ENCODE measurements at regions not wholly inside any gene's neighbourhood (a gene's known extent, or its start where the extent isn't known, plus 50 kb on each side); places are given as distances from the start of the nearest gene placed in this dataset.

DNA sequence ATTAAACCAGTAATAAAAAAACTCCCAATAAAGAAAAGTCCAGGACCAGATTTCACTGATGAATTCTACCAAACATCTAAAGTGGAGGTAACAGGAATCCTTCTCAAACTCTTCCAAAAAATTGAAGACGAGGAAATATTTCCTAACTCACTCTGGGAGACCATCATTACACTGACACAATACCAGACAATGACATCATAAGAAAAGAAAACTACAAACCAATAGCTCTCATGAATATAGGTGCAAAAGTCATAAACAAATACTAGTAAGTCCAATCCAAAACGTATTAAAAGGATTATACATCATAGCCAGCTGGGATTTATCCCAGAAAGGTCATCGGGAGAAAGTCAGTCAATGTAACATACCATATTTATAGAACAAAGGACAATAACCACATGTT lies 94.0 kb upstream of the RAB18 start:
- TF ChIP-seq POLR2A (IDR thresholded peaks at IDR 0.05): no peak
- TF ChIP-seq, protein P1, sequence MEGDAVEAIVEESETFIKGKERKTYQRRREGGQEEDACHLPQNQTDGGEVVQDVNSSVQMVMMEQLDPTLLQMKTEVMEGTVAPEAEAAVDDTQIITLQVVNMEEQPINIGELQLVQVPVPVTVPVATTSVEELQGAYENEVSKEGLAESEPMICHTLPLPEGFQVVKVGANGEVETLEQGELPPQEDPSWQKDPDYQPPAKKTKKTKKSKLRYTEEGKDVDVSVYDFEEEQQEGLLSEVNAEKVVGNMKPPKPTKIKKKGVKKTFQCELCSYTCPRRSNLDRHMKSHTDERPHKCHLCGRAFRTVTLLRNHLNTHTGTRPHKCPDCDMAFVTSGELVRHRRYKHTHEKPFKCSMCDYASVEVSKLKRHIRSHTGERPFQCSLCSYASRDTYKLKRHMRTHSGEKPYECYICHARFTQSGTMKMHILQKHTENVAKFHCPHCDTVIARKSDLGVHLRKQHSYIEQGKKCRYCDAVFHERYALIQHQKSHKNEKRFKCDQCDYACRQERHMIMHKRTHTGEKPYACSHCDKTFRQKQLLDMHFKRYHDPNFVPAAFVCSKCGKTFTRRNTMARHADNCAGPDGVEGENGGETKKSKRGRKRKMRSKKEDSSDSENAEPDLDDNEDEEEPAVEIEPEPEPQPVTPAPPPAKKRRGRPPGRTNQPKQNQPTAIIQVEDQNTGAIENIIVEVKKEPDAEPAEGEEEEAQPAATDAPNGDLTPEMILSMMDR (IDR thresholded peaks at IDR 0.05): no peak
